CD4-positive, CD25-positive, alpha-beta regulatory T cell (primary cell): ENCODE measurements at regions not wholly inside any gene's neighbourhood (a gene's known extent, or its start where the extent isn't known, plus 50 kb on each side); places are given as distances from the start of the nearest gene placed in this dataset.
"Not testable (repeated sequence)": the region's sequence is repeated elsewhere in the genome, so short reads cannot be mapped to it uniquely, and the experiment has no call there.

Experiments
- ATAC-seq, 2 donors: fragments of 150-1000 bp; cut with Tn5 transposase; one replicate each; pipeline ENCODE4 v1.10.0; 2021; ENCODE audit warnings: low read depth in 2 of 2, moderate number of reproducible peaks in 2 of 2, moderate library complexity in 1 of 2
- DNase-seq, 3 donors: peaks; one replicate each; pipeline versions ENCODE4 v3.0.0 to v3.0.0-alpha.2; 2012 to 2022; ENCODE audit warnings: mixed read lengths in 1 of 3
- H3K27ac ChIP-seq: one replicate; pipeline ENCODE4 v1.7.0; 2013; ENCODE audit warnings: mild to moderate bottlenecking, low read length; ENCODE audit not compliant: insufficient read depth, poor library complexity, severe bottlenecking
- H3K27me3 ChIP-seq: one replicate; pipeline ENCODE4 v1.7.0; 2013; ENCODE audit warnings: low read length; ENCODE audit not compliant: control insufficient read depth, insufficient read depth
- H3K36me3 ChIP-seq: one replicate; pipeline ENCODE4 v1.7.0; 2013; ENCODE audit warnings: mild to moderate bottlenecking, low read length, moderate library complexity; ENCODE audit not compliant: control insufficient read depth, insufficient read depth
- H3K4me1 ChIP-seq: 2 replicates; pipeline ENCODE4 v1.7.0; 2013; ENCODE audit warnings: mild to moderate bottlenecking, low read length; ENCODE audit not compliant: insufficient read depth, control insufficient read depth, poor library complexity, severe bottlenecking
- H3K4me3 ChIP-seq: one replicate; pipeline ENCODE4 v1.7.0; 2013; ENCODE audit warnings: low read depth, mild to moderate bottlenecking, low read length, moderate library complexity
- H3K9me3 ChIP-seq, 2 experiments: 1 replicate in 1 of 2; 2 replicates in 1 of 2; pipeline ENCODE4 v1.7.0; 2013; ENCODE audit warnings: low read length in 2 of 2, mild to moderate bottlenecking in 1 of 2, moderate library complexity in 1 of 2; ENCODE audit not compliant: control insufficient read depth in 2 of 2
- H3K27ac Mint-ChIP-seq, 3 donors: one replicate each; pipeline ENCODE4 v1.8.0; 2020 to 2022; ENCODE audit warnings: mild to moderate bottlenecking in 3 of 3, mixed read lengths in 3 of 3, moderate library complexity in 2 of 3
- H3K27me3 Mint-ChIP-seq: one replicate; pipeline ENCODE4 v1.8.0; 2022; ENCODE audit warnings: mild to moderate bottlenecking, mixed read lengths
- H3K36me3 Mint-ChIP-seq: one replicate; pipeline ENCODE4 v1.8.0; 2020; ENCODE audit warnings: mixed read lengths
- H3K4me1 Mint-ChIP-seq, 4 donors: one replicate each; pipeline ENCODE4 v1.8.0; 2020 to 2022; ENCODE audit warnings: mixed read lengths in 4 of 4, mild to moderate bottlenecking in 1 of 4
- H3K4me3 Mint-ChIP-seq, 4 donors: one replicate each; pipeline ENCODE4 v1.8.0; 2020 to 2022; ENCODE audit warnings: mild to moderate bottlenecking in 4 of 4, mixed read lengths in 4 of 4, moderate library complexity in 3 of 4
- H3K9me3 Mint-ChIP-seq, 7 donors: one replicate each; pipeline ENCODE4 v1.8.0; 2020 to 2022; ENCODE audit warnings: mixed read lengths in 7 of 7, mild to moderate bottlenecking in 3 of 7, moderate library complexity in 2 of 7

DNA sequence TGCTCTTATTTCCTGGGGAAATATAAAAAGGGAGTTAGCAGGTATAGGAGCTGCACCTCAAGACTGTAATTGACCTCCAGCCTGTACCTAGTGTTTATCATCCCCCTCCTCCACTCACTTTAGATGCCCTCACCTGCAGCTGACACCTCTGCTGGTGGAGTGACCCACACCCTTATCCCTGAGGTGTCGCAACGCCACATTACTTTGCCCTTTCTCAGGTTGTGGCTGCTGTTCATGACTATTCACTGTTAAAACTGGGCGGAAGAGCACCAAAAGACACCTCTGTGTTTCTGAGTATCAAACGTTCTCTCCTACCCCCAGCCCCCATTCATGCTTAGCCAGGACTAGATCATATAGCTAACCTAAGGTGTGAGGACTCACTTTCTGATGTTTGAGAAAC, 101.5 kb upstream of the ADAMTS3 start:
- H3K4me1 Mint-ChIP-seq = no peaks in the 10 kb centered on the region
- Histone ChIP-seq H3K4me1 (no peaks in the 10 kb centered on the region), H3K4me3 (no peak overlapping the region), H3K27me3 (no peaks in the 10 kb centered on the region), H3K36me3 (no peaks in the 10 kb centered on the region), H3K27ac (no peak overlapping the region), H3K9me3 (no peaks in the 10 kb centered on the region)
- no peaks in the 10 kb centered on the region for H3K36me3 Mint-ChIP-seq
- no peaks in the 10 kb centered on the region for H3K27me3 Mint-ChIP-seq
- no peak overlapping the region for H3K27ac Mint-ChIP-seq
- peaks cover 0 to 4% (median 0%) of the 10 kb centered on the region in 7 donors for H3K9me3 Mint-ChIP-seq
- no peak overlapping the region for H3K4me3 Mint-ChIP-seq
- no peak for ATAC-seq
- no peak for DNase-seq

DNA sequence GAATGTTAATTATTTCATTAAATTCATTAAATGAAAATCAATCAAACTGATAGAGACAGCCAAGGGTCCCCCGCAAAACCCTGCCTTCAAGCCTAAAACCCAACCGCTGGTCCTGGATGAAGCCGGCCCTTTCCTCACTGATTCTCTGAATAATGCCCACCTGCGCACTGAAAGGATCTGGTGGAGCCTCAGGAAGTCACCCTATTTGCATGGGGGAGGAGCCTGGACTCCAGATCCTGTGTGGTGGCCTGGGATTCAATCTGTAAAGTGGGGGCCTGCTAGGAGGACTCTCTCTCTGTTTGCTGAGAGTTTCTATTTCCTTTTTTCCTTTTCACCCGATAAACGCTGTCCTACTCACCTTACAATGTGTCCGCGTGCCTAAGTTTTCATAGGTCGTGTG, 97.9 kb upstream of the ADAMTS3 start:
- Histone ChIP-seq H3K27ac (no peak overlapping the region), H3K36me3 (no peaks in the 10 kb centered on the region), H3K27me3 (no peaks in the 10 kb centered on the region), H3K4me3 (no peak overlapping the region), H3K4me1 (no peaks in the 10 kb centered on the region), H3K9me3 (no peaks in the 10 kb centered on the region)
- Mint-ChIP-seq H3K9me3 (peaks cover 0 to 5% (median 0%) of the 10 kb centered on the region in 7 donors), H3K4me3 (no peak overlapping the region), H3K27me3 (no peaks in the 10 kb centered on the region), H3K4me1 (no peaks in the 10 kb centered on the region), H3K36me3 (no peaks in the 10 kb centered on the region), H3K27ac (no peak overlapping the region)
- ATAC-seq = no peak
- no peak for DNase-seq

DNA sequence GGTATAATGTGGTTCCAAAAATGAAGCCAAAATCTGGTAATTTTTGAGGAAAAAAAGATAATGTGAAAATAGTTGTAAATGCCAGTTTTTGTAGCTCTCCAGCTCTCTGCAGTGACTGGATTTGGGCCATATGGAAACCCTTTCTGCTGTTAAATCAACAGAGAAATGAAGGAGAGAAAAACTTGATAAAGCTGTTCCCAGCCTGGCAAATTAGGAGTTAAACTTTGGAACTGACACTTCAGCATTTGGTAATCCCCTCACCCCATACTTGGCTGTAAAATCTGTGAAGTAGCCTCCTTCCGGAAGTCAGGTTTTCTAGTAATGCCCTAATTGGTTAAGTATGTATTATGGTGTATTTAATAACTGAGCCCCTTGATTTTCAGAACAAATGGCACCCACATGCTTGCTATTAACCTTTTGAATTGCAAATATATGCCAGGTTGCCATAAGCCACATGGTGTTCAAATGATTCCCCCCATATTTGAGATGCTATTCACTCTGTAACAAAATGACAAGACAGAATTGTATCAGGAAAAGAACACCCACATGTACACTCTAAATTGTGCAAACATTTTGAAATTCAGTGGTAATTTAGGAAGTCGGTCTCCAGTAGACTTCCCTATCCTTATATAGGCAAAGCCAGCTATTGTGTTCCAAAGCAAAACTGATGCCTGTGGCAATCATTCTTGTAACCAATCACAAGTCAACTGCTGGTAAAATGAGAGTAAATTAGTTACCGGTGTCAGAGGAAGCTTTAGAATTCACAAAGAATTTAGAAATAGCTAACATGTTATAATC, 96.3 kb upstream of the ADAMTS3 start:
- no peaks in the 10 kb centered on the region for H3K9me3 ChIP-seq
- no peak overlapping the region for H3K27ac Mint-ChIP-seq
- no peak overlapping the region for H3K4me3 ChIP-seq
- H3K4me3 Mint-ChIP-seq = no peak overlapping the region
- no peak overlapping the region for H3K27ac ChIP-seq
- H3K27me3 Mint-ChIP-seq = peaks cover 4% of the 10 kb centered on the region
- no peak for DNase-seq
- H3K27me3 ChIP-seq = no peaks in the 10 kb centered on the region
- H3K4me1 ChIP-seq = no peaks in the 10 kb centered on the region
- no peaks in the 10 kb centered on the region for H3K36me3 Mint-ChIP-seq
- peaks cover 0 to 5% (median 0%) of the 10 kb centered on the region in 7 donors for H3K9me3 Mint-ChIP-seq
- no peak for ATAC-seq
- no peaks in the 10 kb centered on the region for H3K36me3 ChIP-seq
- no peaks in the 10 kb centered on the region for H3K4me1 Mint-ChIP-seq

DNA sequence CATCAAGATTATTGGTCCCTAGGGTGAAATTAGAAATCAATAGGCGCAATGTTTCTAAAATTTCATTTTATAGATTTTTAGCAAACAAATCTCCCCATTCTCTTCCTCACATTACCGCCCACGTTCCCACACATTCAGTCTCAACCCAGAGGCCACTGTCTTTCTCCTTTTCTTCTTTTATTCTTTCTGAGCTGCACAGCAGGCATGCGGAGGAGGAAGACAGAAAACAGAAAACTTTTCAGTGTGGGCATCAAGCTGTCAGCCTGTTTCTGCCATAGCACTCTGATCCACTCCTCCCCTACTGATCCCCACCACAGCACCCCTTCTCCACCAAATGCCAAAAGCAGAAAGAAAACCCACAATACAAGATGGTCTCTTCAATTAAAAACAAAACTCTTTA, 94.8 kb upstream of the ADAMTS3 start:
- H3K27ac ChIP-seq = no peak overlapping the region
- peaks cover 0 to 5% (median 0%) of the 10 kb centered on the region in 7 donors for H3K9me3 Mint-ChIP-seq
- H3K36me3 Mint-ChIP-seq = no peaks in the 10 kb centered on the region
- no peaks in the 10 kb centered on the region for H3K4me1 Mint-ChIP-seq
- DNase-seq (no peak), ATAC-seq (no peak)
- H3K4me1 ChIP-seq = no peaks in the 10 kb centered on the region
- no peak overlapping the region for H3K4me3 Mint-ChIP-seq
- no peaks in the 10 kb centered on the region for H3K9me3 ChIP-seq
- no peaks in the 10 kb centered on the region for H3K27me3 ChIP-seq
- peaks cover 4% of the 10 kb centered on the region for H3K27me3 Mint-ChIP-seq
- H3K27ac Mint-ChIP-seq = no peak overlapping the region
- H3K4me3 ChIP-seq = no peak overlapping the region
- no peaks in the 10 kb centered on the region for H3K36me3 ChIP-seq

DNA sequence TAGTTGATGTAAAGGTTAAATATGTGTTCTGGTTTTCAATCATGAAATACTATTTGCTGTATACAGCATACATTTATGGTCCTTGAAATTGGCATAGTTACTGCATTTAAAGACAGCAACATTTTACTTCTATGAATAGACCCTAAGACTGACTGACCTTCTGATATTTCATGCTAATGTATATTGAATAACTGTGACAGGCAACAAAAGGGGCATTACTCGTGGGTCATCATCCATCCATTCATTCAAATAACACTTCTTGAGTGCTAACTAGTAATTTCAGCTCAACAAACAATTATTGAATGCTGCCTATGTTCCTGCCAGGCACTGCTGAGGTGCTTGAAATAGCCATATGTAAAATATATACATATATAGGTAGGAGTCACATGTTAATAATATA, 92.8 kb upstream of the ADAMTS3 start:
- H3K9me3 Mint-ChIP-seq = peaks cover 0 to 5% (median 0%) of the 10 kb centered on the region in 7 donors
- H3K27ac Mint-ChIP-seq = no peak overlapping the region
- no peaks in the 10 kb centered on the region for H3K4me1 Mint-ChIP-seq

DNA sequence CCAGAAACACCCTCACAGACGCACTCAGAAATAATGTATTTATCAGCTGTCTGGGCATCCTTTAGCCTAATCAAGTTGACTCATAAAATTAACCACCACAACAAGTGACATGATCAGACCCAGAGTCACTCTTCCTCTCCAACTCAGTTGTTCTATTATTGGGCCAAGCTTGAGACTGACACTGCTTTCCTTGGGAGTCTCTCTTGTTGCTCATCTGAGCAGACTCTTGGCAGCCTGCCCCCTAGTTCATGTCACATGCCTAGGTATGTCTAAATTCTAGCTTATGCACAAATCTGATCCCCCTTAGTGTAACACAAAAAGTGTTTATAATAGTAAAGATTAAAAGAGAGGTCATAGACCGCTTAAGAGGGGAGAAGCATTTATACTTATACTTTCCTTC, 72.6 kb upstream of the ADAMTS3 start:
- Histone ChIP-seq H3K27me3 (no peaks in the 10 kb centered on the region), H3K27ac (no peak overlapping the region), H3K9me3 (no peaks in the 10 kb centered on the region), H3K36me3 (no peaks in the 10 kb centered on the region), H3K4me3 (no peak overlapping the region), H3K4me1 (no peaks in the 10 kb centered on the region)
- DNase-seq = no peak
- no peak overlapping the region for H3K27ac Mint-ChIP-seq
- no peaks in the 10 kb centered on the region for H3K36me3 Mint-ChIP-seq
- no peaks in the 10 kb centered on the region for H3K27me3 Mint-ChIP-seq
- H3K9me3 Mint-ChIP-seq = peaks cover 0 to 6% (median 0%) of the 10 kb centered on the region in 7 donors
- H3K4me1 Mint-ChIP-seq = no peaks in the 10 kb centered on the region
- ATAC-seq = no peak
- no peak overlapping the region for H3K4me3 Mint-ChIP-seq

More for the DNA sequence above, 92.8 kb upstream of the ADAMTS3 start:
- Histone ChIP-seq H3K36me3 (no peaks in the 10 kb centered on the region), H3K27ac (no peak overlapping the region), H3K4me3 (no peak overlapping the region), H3K27me3 (no peaks in the 10 kb centered on the region), H3K9me3 (no peaks in the 10 kb centered on the region), H3K4me1 (no peaks in the 10 kb centered on the region)
- ATAC-seq (no peak), DNase-seq (no peak)
- Mint-ChIP-seq H3K4me3 (no peak overlapping the region), H3K36me3 (no peaks in the 10 kb centered on the region), H3K27me3 (peaks cover 4% of the 10 kb centered on the region)

DNA sequence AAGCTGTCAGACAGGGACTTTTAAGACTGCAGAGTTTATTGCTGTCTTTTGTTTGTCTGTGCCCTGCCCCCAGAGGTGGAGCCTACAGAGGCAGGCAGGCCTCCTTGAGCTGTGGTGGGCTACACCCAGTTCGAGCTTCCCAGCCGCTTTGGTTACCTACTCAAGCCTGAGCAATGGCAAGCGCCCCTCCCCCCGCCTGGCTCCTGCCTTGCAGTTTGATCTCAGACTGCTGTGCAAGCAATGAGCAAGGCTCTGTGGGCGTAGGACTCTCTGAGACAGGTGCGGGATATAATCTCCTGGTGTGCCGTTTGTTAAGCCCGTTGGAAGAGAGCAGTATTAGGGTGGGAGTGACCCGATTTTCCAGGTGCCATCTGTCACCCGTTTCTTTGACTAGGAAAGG, 67.8 kb upstream of the ADAMTS3 start:
- H3K9me3 Mint-ChIP-seq, H3K4me1 Mint-ChIP-seq, H3K27me3 ChIP-seq, H3K27me3 Mint-ChIP-seq, H3K4me3 Mint-ChIP-seq, H3K36me3 ChIP-seq, H3K36me3 Mint-ChIP-seq, H3K27ac ChIP-seq, H3K4me3 ChIP-seq, H3K27ac Mint-ChIP-seq, DNase-seq, H3K4me1 ChIP-seq, ATAC-seq, H3K9me3 ChIP-seq: not testable (repeated sequence)

DNA sequence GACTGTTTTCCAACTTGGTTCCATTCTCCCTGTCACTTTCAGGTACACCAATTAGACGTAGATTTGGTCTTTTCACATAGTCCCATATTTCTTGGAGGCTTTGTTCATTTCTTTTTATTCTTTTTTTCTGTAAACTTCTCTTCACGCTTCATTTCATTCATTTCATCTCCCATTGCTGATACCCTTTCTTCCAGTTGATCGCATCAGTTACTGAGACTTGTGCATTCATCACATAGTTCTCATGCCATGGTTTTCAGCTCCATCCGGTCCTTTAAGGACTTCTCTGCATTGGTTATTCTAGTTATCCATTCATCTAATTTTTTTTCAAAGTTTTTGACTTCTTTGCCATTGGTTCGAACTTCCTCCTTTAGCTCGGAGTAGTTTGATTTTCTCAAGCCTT, 66.9 kb upstream of the ADAMTS3 start:
- H3K27me3 Mint-ChIP-seq, H3K36me3 ChIP-seq, H3K27ac ChIP-seq, H3K4me3 ChIP-seq, H3K9me3 ChIP-seq, ATAC-seq, H3K27me3 ChIP-seq, H3K36me3 Mint-ChIP-seq, DNase-seq, H3K4me1 Mint-ChIP-seq, H3K4me1 ChIP-seq, H3K9me3 Mint-ChIP-seq, H3K4me3 Mint-ChIP-seq, H3K27ac Mint-ChIP-seq: not testable (repeated sequence)
